ENCODE measurements at regions not wholly inside any gene's neighbourhood (a gene's known extent, or its start where the extent isn't known, plus 50 kb on each side); places are given as distances from the start of the nearest gene placed in this dataset.

DNA sequence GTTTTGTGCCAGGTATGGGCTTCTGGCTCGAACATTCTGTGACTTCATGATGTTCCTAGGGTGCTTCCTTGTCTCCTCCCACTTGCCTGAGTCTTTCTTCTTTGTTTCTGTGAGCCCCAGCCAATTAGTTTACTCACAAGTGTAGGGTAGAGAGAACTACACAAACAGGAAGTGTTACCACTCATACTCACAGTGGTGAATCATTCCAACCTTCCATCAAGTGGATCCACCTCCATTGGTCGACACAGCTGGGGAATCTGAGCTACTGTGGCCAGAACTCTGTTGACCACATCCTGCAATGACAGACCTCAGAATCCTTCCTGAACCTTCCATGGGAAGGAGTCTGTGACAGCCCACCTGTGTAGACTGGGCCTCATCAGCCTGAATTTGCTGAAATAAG lies 76.8 kb downstream of the UNC5CL start:
- TF ChIP-seq CTCF (conservative IDR thresholded peaks at IDR 0.05 in 1 of 2, IDR thresholded peaks at IDR 0.05 in 1 of 2; ENCODE audit: low read depth in 1 of 2, low read length in 2 of 2): no peak
- no peak for TF ChIP-seq EZH2 (IDR thresholded peaks at IDR 0.05; ENCODE audit: low read length, missing control alignments)

Measured in fibroblast of lung (primary cell).